Cardiac fibroblast (primary cell): ENCODE measurements at regions not wholly inside any gene's neighbourhood (a gene's known extent, or its start where the extent isn't known, plus 50 kb on each side); places are given as distances from the start of the nearest gene placed in this dataset.
"Not testable (repeated sequence)": the region's sequence is repeated elsewhere in the genome, so short reads cannot be mapped to it uniquely, and the experiment has no call there.

ENCODE experiments used
- DNase-seq, 2 donors: peaks; one replicate each; pipeline versions ENCODE4 v3.0.0 to v3.0.0-alpha.2; 2010; ENCODE audit warnings: low read depth in 2 of 2
- H3K4me3 ChIP-seq, 2 donors: replicated peaks in 1 of 2; 1 replicate in 1 of 2; 2 replicates in 1 of 2; pipeline ENCODE4 v1.5.1; 2011; ENCODE audit warnings: low read depth in 2 of 2, low read length in 2 of 2, mild to moderate bottlenecking in 2 of 2, moderate library complexity in 1 of 2
- TF ChIP-seq, protein P1 (sequence below): IDR thresholded peaks from one replicate; pipeline ENCODE4 v1.5.1; 2011; ENCODE audit warnings: low read depth, mild to moderate bottlenecking, low read length, inconsistent platforms

- TF ChIP-seq, protein P1, sequence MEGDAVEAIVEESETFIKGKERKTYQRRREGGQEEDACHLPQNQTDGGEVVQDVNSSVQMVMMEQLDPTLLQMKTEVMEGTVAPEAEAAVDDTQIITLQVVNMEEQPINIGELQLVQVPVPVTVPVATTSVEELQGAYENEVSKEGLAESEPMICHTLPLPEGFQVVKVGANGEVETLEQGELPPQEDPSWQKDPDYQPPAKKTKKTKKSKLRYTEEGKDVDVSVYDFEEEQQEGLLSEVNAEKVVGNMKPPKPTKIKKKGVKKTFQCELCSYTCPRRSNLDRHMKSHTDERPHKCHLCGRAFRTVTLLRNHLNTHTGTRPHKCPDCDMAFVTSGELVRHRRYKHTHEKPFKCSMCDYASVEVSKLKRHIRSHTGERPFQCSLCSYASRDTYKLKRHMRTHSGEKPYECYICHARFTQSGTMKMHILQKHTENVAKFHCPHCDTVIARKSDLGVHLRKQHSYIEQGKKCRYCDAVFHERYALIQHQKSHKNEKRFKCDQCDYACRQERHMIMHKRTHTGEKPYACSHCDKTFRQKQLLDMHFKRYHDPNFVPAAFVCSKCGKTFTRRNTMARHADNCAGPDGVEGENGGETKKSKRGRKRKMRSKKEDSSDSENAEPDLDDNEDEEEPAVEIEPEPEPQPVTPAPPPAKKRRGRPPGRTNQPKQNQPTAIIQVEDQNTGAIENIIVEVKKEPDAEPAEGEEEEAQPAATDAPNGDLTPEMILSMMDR: no peak
- no peak for DNase-seq
Measured at GRCh38 chr2:97355176-97355575, 234.5 kb downstream of the ANKRD36B start.

GRCh38 chr2:97354576-97354975 lies 235.1 kb downstream of the ANKRD36B start:
- DNase-seq: no peak
- TF ChIP-seq, protein P1: no peak
- no peak overlapping the region for H3K4me3 ChIP-seq

More at GRCh38 chr2:97355176-97355575, 234.5 kb downstream of the ANKRD36B start:
- no peak overlapping the region for H3K4me3 ChIP-seq

- no peak for DNase-seq
- no peak overlapping the region for H3K4me3 ChIP-seq
- TF ChIP-seq, protein P1: no peak
Measured at GRCh38 chr2:97348841-97349240, 235.9 kb downstream of the ANKRD36 start.

GRCh38 chr2:97348265-97348664 lies 235.3 kb downstream of the ANKRD36 start:
- no peak for DNase-seq
- H3K4me3 ChIP-seq: no peak overlapping the region
- TF ChIP-seq, protein P1: no peak

DNA sequence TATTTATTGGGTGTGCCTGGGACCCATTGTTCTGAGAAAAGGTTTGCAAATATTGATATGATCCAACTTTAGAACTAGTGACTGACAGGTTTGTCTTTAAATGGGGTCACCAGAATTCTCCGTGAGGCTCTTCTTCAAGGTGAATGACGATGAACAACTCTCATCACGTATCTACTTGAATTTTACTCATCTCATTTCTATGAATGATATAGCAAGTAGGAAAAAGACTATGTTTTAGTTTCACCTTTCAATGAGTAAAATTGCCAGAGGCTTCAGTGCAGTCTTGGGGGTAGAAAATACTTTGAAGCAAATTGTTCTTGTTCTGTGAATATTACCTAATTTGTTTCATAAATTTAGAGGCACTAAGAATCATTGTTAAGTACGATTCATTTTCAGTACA lies 232.0 kb downstream of the ANKRD36 start:
- not testable (repeated sequence) for H3K4me3 ChIP-seq, DNase-seq

- not testable (repeated sequence) for H3K4me3 ChIP-seq, DNase-seq
Measured at GRCh38 chr2:97333674-97334073, 220.7 kb downstream of the ANKRD36 start.

GRCh38 chr2:97332184-97332583 lies 219.2 kb downstream of the ANKRD36 start:
- DNase-seq, H3K4me3 ChIP-seq: not testable (repeated sequence)

GRCh38 chr2:97321936-97322713 lies 209.2 kb downstream of the ANKRD36 start:
- not testable (repeated sequence) for H3K4me3 ChIP-seq, DNase-seq

DNA sequence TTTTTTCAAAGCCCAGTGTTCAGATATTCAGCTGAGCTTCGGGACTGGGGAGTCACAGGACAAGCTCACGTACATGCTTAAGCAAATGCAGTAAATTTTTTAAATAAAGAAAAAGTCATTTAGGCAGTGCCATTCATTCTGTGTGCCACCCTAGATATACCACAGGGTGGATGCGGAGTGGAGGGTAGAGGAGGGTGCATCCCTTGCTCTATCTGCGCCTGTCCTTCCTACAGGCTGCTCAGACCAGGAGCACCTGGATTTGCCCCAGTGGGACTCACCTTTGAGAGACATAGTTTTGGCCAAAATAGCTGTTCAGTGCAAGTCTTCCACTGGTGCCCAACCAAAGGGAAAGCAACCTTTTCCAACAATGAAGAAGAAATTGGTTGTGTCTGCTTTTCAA lies 202.4 kb downstream of the ANKRD36 start:
- DNase-seq, H3K4me3 ChIP-seq: not testable (repeated sequence)

DNA sequence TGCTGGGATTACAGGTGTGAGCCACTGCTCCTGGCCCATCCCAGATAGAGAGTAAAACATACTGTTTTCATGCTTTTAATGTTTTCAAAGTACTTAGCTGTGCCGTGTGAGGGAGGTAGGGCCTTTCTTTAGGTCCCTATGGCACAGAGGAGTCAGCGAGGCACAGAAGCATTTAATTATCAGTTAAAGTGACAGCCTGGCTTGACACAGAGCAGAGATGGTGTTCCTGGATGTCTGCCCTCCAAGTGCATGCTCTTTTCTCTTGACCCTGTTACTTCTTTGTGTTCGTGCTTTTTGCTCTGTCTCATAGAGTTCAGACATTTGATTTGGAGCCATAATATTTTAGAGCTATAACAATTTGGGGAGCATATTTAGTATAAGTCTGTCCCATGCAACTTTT lies 199.5 kb downstream of the ANKRD36 start:
- not testable (repeated sequence) for DNase-seq, H3K4me3 ChIP-seq

- H3K4me3 ChIP-seq, DNase-seq: not testable (repeated sequence)
Measured at GRCh38 chr2:97305426-97305825, 192.5 kb downstream of the ANKRD36 start.

DNA sequence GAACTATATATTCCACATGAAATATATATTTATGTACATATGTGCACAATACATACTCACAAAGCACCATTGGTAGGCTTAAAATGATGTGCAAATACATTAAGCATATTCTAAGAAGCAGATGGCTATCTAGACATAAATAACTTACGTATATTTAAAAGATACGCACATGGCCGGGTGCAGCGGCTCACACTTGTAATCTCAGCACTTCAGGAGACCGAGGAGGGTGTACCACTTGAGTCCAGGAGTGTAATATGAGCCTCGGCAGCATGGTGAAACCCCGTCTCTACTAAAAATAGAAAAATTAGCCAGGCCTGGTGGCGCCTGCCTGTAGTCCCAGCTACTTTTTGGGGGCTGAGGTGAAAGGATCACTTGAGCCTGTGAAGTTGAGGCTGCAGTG lies 189.9 kb downstream of the ANKRD36 start:
- not testable (repeated sequence) for H3K4me3 ChIP-seq, DNase-seq

DNA sequence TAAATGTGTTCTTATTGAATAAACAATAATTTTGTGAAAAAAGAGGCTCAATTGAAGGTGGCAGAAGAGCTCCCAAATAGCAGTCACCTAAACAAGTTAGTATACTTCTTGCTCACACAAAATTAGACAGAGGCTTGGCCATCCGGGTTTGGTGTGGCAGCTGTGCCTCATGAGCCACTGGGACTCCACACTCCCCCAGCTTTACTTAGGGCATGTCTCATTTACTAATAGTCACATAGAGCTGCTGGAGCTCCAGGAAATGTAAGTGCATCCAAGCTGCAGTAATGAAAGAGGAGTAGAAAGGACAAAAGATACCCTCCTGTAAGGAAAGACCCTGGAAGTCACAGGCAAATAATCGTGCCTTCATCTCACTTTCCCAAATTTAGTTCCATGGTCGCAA lies 188.8 kb downstream of the ANKRD36 start:
- DNase-seq, H3K4me3 ChIP-seq: not testable (repeated sequence)
